ENCODE measurements at regions not wholly inside any gene's neighbourhood (a gene's known extent, or its start where the extent isn't known, plus 50 kb on each side); places are given as distances from the start of the nearest gene placed in this dataset.

GRCh38 chr12:107560899-107561285, 124.7 kb upstream of the PWP1 start:
- DNase-seq: no peak

GRCh38 chr12:107564946-107565345, 120.7 kb upstream of the PWP1 start:
- DNase-seq: peak; percentile 14 to 76 (median 41)

- no peak for DNase-seq
Observed at GRCh38 chr12:107565551-107565950, 120.0 kb upstream of the PWP1 start.

- DNase-seq: no peak
Observed at GRCh38 chr12:107567876-107568619, 117.6 kb upstream of the PWP1 start.

- no peak for DNase-seq
Observed at GRCh38 chr12:107568718-107569117, 116.9 kb upstream of the PWP1 start.

GRCh38 chr12:107570721-107571120, 114.9 kb upstream of the PWP1 start:
- no peak for DNase-seq

GRCh38 chr12:107571492-107571891, 114.1 kb upstream of the PWP1 start:
- DNase-seq: no peak

- peak in 1 of 3 experiments; percentile 11 for DNase-seq
Observed at GRCh38 chr12:107574691-107575090, 110.9 kb upstream of the PWP1 start.

- peak in 1 of 3 experiments; percentile 13 for DNase-seq
Observed at GRCh38 chr12:107580750-107581618, 104.6 kb upstream of the PWP1 start.

- no peak for DNase-seq
Observed at GRCh38 chr12:107581619-107582015, 104.0 kb upstream of the PWP1 start.

GRCh38 chr12:107583551-107583950, 102.0 kb upstream of the PWP1 start:
- no peak for DNase-seq

- DNase-seq: peak in 2 of 3 experiments; percentile 48 to 73
Observed at GRCh38 chr12:107584563-107584962, 101.0 kb upstream of the PWP1 start.

- DNase-seq: no peak
Observed at GRCh38 chr12:107586256-107586970, 99.2 kb upstream of the PWP1 start.

GRCh38 chr12:107590413-107590812, 95.2 kb upstream of the PWP1 start:
- no peak for DNase-seq

GRCh38 chr12:107590814-107591375, 94.7 kb upstream of the PWP1 start:
- DNase-seq: no peak

- no peak for DNase-seq
Observed at GRCh38 chr12:107593713-107594381, 91.8 kb upstream of the PWP1 start.

GRCh38 chr12:107594995-107595394, 90.6 kb upstream of the PWP1 start:
- no peak for DNase-seq

GRCh38 chr12:107597695-107598410, 87.7 kb upstream of the PWP1 start:
- DNase-seq: no peak

GRCh38 chr12:107598906-107599305, 86.7 kb upstream of the PWP1 start:
- no peak for DNase-seq

- peak in 1 of 3 experiments; percentile 52 for DNase-seq
Observed at GRCh38 chr12:107600581-107601144, 84.9 kb upstream of the PWP1 start.

- DNase-seq: no peak
Observed at GRCh38 chr12:107602446-107602845, 83.2 kb upstream of the PWP1 start.
